NCI-H460 (cell line): ENCODE measurements at regions not wholly inside any gene's neighbourhood (a gene's known extent, or its start where the extent isn't known, plus 50 kb on each side); places are given as distances from the start of the nearest gene placed in this dataset.

ENCODE experiments used
- small RNA-seq, 2 experiments: library from RNA; depleted of rRNA; stranded (forward); fragments of <200 nt; gene quantifications; one replicate each; pipeline ENCODE3, GENCODE V24; 2014

Small RNA genes lying in the stretch of these regions (small RNA-seq; reads per million reads assigned to genes)
- gene ATP5MDP1: 0 to 0.12 reads per million in 2 experiments
- gene DDX3P2: 0 reads per million in 2 experiments
- 3.3 to 57.6 reads per million in 2 experiments for gene MIR374B
- gene MIR421: 12.3 to 319 reads per million in 2 experiments
- 0 reads per million in 2 experiments for gene RF02124
- gene RF02125: 0 reads per million in 2 experiments
